OCI-LY7 (cell line): ENCODE measurements at regions not wholly inside any gene's neighbourhood (a gene's known extent, or its start where the extent isn't known, plus 50 kb on each side); places are given as distances from the start of the nearest gene placed in this dataset.

Experiments
- BruUV-seq: library from RNA; stranded (reverse); fragments of 400-500 nt; replicated peaks from 2 replicates; lab custom pipeline; 2021; lab: Mats Ljungman, UMichigan
- CTCF ChIA-PET: fragments of 300-600 bp; sonication (Branson Sonifier 250); formaldehyde crosslinking; loops from one replicate; lab custom pipeline; 2022; ENCODE audit warnings: antibody characterized with exemption; ENCODE audit not compliant: unreplicated experiment; lab: Charles Lee
- POLR2A ChIA-PET: fragments of 300-600 bp; sonication (Branson Sonifier 250); formaldehyde crosslinking; loops from one replicate; lab custom pipeline; 2022; ENCODE audit warnings: antibody characterized with exemption; lab: Charles Lee
- DNase-seq: peaks from one replicate; pipeline ENCODE4 v3.0.0-alpha.2; 2015; ENCODE audit warnings: low spot score
- H2AFZ ChIP-seq: fragments of 200-600 bp; sonication (generic), shearing (Covaris generic); 2 replicates; pipeline ENCODE4 v1.6.1; 2014; ENCODE audit warnings: mild to moderate bottlenecking, antibody characterized with exemption, low read length, moderate library complexity
- H3K27ac ChIP-seq: fragments of 200-600 bp; sonication (generic); 2 replicates; pipeline ENCODE4 v1.5.1; 2014; ENCODE audit warnings: mixed run types, low read depth, mild to moderate bottlenecking, moderate library complexity, low read length, inconsistent platforms; ENCODE audit not compliant: poor library complexity, severe bottlenecking
- H3K36me3 ChIP-seq: fragments of 200-600 bp; sonication (generic); 2 replicates; pipeline ENCODE4 v1.6.1; 2014; ENCODE audit warnings: mild to moderate bottlenecking, antibody characterized with exemption, low read length, moderate library complexity, mixed read lengths; ENCODE audit not compliant: insufficient read depth
- H3K4me1 ChIP-seq: fragments of 200-600 bp; sonication (generic); 2 replicates; pipeline ENCODE4 v1.5.1; 2014; ENCODE audit warnings: mild to moderate bottlenecking, low read length; ENCODE audit not compliant: insufficient read depth, poor library complexity, severe bottlenecking
- H3K4me2 ChIP-seq: fragments of 200-600 bp; sonication (generic); 2 replicates; pipeline ENCODE4 v1.6.1; 2014; ENCODE audit warnings: mild to moderate bottlenecking, low read length
- H3K4me3 ChIP-seq: fragments of 200-600 bp; sonication (generic); 2 replicates; pipeline ENCODE4 v1.5.1; 2014; ENCODE audit warnings: mild to moderate bottlenecking, low read depth, low read length; ENCODE audit not compliant: poor library complexity, severe bottlenecking
- H3K79me2 ChIP-seq: fragments of 200-600 bp; sonication (generic); 2 replicates; pipeline ENCODE4 v1.6.1; 2016; ENCODE audit warnings: low read depth, mild to moderate bottlenecking, low read length, moderate library complexity, mixed read lengths; ENCODE audit not compliant: insufficient read depth
- H3K9me2 ChIP-seq: fragments of 200-600 bp; sonication (generic); 2 replicates; pipeline ENCODE4 v1.6.1; 2016; ENCODE audit warnings: mild to moderate bottlenecking, low read length, mixed read lengths; ENCODE audit not compliant: insufficient read depth
- H3K9me3 ChIP-seq: fragments of 200-600 bp; sonication (generic); 2 replicates; pipeline ENCODE4 v1.6.1; 2014; ENCODE audit warnings: mild to moderate bottlenecking, mixed run types, low read length, mixed read lengths
- H4K20me1 ChIP-seq: fragments of 200-600 bp; sonication (generic); 2 replicates; pipeline ENCODE4 v1.6.1; 2014; ENCODE audit warnings: mild to moderate bottlenecking, antibody characterized with exemption, low read length, moderate library complexity, mixed read lengths; ENCODE audit not compliant: insufficient read depth
- CTCF ChIP-seq: fragments of 200-600 bp; sonication (generic); conservative IDR thresholded peaks from 2 replicates; pipeline ENCODE4 v1.5.1; 2014; ENCODE audit warnings: mild to moderate bottlenecking, antibody characterized with exemption, low read length, moderate library complexity, mixed read lengths
- EZH2phosphoT487 ChIP-seq: fragments of 200-600 bp; sonication (generic); IDR thresholded peaks from 2 replicates; pipeline ENCODE4 v1.6.1; 2018; ENCODE audit warnings: low read depth, borderline replicate concordance, mild to moderate bottlenecking, mixed run types, antibody characterized with exemption, low read length, moderate library complexity, mixed read lengths
- intact Hi-C: fragments of 100-400 bp; cut with micrococcal nuclease; formaldehyde crosslinking; loops from one replicate; pipeline ENCODE4 v1.10.0; 2022; ENCODE audit not compliant: unreplicated experiment

DNA sequence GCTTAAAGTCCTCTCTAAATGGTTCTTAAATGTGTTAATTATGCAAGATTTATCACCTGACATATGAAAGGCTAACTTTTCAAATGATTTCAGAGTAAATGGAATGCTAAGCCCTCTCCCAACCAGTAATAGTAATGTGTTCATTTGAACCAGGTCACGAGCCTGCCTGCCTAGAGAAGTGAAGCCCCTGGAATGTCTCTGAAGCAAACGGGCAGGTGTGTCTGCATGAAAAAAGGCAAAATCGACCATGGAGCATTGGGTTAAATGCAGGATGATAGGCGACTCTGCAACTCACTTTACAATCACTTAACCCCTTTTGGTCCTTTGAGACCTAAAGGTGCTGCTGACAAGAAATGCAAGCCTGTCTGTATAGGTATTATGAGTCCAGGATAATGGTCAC, 798.4 kb upstream of the ACVR2A start:
- no peak overlapping the region for H3K27ac ChIP-seq
- no peaks in the 10 kb centered on the region for H4K20me1 ChIP-seq
- ChIA-PET CTCF (no interaction called here), POLR2A (no interaction called here)
- no peaks in the 10 kb centered on the region for H3K36me3 ChIP-seq
- H2AFZ ChIP-seq, result no peak overlapping the region
- intact Hi-C loops, result no loop called here
- H3K4me1 ChIP-seq, result no peaks in the 10 kb centered on the region
- BruUV-seq, result no TSS peak
- H3K9me3 ChIP-seq, result no peaks in the 10 kb centered on the region
- TF ChIP-seq EZH2phosphoT487 (no peak), CTCF (no peak)
- no peak overlapping the region for H3K4me3 ChIP-seq
- H3K79me2 ChIP-seq, result no peaks in the 10 kb centered on the region
- DNase-seq, result no peak
- H3K9me2 ChIP-seq, result no peaks in the 10 kb centered on the region
- no peak overlapping the region for H3K4me2 ChIP-seq

- H2AFZ ChIP-seq, result no peak overlapping the region; the same call in 1 of the 2 replicates
- H3K9me3 ChIP-seq, result no peaks in the 10 kb centered on the region
- BruUV-seq, result no TSS peak
- CTCF ChIA-PET, result interaction anchor here (0.8 kb wide), 1 partner anchor 10 kb away, joined by 3 read pairs; no protein-coding TSS in a partner anchor
- H4K20me1 ChIP-seq, result no peaks in the 10 kb centered on the region
- H3K27ac ChIP-seq, result no peak overlapping the region
- TF ChIP-seq EZH2phosphoT487 (no peak), CTCF (peak; percentile 80)
- DNase-seq, result peak; percentile 20
- H3K4me3 ChIP-seq, result no peak overlapping the region
- no peaks in the 10 kb centered on the region for H3K9me2 ChIP-seq
- intact Hi-C loops, result loop anchor here (2.0 kb wide), 1 partner anchor 866 kb away; no protein-coding TSS in a partner anchor
- H3K79me2 ChIP-seq, result no peaks in the 10 kb centered on the region
- POLR2A ChIA-PET, result interaction anchor here (0.6 to 1.0 kb wide), 3 partner anchors 16 to 1090 kb away, joined by 3 read pairs; no protein-coding TSS in a partner anchor
- H3K4me1 ChIP-seq, result no peaks in the 10 kb centered on the region
- no peaks in the 10 kb centered on the region for H3K36me3 ChIP-seq
- H3K4me2 ChIP-seq, result no peak overlapping the region
Observed at GRCh38 chr2:147045113-147045512, 799.7 kb upstream of the ACVR2A start.

- Histone ChIP-seq H2AFZ (no peak overlapping the region), H3K27ac (no peak overlapping the region), H3K9me2 (no peaks in the 10 kb centered on the region), H3K79me2 (no peaks in the 10 kb centered on the region), H3K4me2 (no peak overlapping the region), H4K20me1 (no peaks in the 10 kb centered on the region), H3K9me3 (no peaks in the 10 kb centered on the region), H3K4me3 (no peak overlapping the region), H3K4me1 (no peaks in the 10 kb centered on the region), H3K36me3 (no peaks in the 10 kb centered on the region)
- BruUV-seq, result no TSS peak
- CTCF ChIA-PET, result no interaction called here
- DNase-seq, result no peak
- intact Hi-C loops, result no loop called here
- TF ChIP-seq EZH2phosphoT487 (no peak), CTCF (no peak)
- POLR2A ChIA-PET, result interaction anchor here (0.7 kb wide), 1 partner anchor 295 kb away, joined by 3 read pairs; no protein-coding TSS in a partner anchor
Observed at GRCh38 chr2:147041121-147041494, 803.7 kb upstream of the ACVR2A start.
